ENCODE measurements at regions not wholly inside any gene's neighbourhood (a gene's known extent, or its start where the extent isn't known, plus 50 kb on each side); places are given as distances from the start of the nearest gene placed in this dataset.

DNA sequence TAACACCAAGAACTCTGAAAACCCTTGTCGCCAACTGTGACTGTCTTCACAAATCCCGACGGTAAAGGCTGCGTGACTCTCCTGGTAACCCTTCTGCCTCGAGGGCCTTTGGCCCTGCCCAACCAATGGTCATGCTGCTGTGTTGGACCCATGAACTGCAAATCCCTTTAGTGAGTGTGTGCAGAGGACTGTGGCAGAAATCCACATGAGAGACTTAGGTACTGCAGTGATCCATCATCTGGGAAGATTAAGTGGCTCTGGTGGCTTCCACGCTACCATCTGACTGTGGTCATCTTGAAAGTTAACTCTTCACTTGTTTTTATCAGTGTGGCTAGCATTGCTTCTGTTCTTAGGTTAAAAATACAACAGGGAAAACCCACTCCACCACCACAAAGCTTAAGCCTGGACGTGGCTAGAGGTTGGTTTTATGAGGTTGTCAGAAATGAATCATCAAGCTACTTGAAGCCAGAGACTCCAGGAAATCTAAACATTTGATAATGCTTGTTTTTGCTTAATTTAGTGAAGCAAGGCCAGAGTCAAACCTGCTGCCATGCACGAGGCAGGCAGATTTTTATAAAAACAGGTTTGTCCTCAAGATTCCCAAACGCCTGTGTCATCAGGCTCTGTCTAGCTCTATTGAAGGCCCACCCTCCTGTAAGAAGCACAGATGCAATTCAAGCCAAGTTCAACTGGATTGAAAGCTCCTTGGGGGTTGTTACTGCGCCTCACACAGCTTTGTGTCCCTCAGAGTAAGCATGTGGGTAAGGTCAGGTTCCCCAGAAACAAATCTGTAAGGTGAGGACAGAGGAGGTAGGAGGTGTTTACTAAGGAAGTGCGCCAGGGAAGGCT is 52.7 kb upstream of the ERCC6L2 start:
- DNase-seq, result no peak

- no peak for DNase-seq
These were observed 53.5 kb upstream of the ERCC6L2 start for GRCh38 chr9:95822015-95822414.

GRCh38 chr9:95820074-95820473 is 55.4 kb upstream of the ERCC6L2 start:
- no peak for DNase-seq

DNA sequence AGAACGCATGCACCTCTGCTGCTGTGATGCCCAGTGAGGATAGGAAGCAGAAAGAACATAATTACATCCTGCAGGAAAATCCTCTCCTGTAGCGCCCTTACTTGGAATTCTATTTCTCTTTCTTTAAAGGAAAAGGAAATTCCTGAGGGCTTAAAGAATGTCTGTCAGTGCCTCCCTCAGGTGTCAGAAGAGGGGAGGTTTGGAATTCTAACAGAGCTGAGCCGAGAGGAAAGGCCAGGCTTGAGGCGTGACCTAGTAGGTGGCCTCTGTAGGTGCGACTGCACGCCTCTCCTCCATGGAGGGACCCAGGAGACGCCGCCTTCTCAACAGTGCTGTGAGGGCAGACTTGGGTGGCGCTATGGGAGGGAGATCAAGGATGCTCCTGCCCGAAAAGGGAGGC is 55.9 kb upstream of the ERCC6L2 start:
- no peak for DNase-seq

DNA sequence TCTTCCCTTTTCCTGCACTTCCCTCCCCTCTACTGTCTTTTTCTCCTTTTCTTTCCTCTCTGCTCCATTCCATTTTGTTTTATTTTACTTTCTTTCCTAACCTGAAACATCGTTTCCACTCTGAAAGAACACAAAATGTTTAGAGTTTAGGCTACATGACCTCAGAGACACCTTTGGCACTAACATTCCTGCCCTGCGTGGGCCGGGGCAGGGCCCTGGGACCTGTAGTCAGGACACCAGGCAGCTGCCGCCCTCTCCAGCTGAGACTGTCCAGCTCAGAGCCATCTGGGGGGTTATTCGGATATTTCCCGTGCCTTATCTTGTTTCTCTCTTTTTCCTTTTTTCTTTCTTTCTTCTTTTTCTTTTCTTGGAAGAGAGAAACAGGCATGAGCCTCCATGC is 58.3 kb upstream of the ERCC6L2 start:
- no peak for DNase-seq

- no peak for DNase-seq
These were observed 58.8 kb upstream of the ERCC6L2 start for GRCh38 chr9:95816716-95817115.

- no peak for DNase-seq
These were observed 59.5 kb upstream of the ERCC6L2 start for GRCh38 chr9:95815961-95816360.

GRCh38 chr9:95815133-95815532 is 60.4 kb upstream of the ERCC6L2 start:
- DNase-seq, result no peak

DNA sequence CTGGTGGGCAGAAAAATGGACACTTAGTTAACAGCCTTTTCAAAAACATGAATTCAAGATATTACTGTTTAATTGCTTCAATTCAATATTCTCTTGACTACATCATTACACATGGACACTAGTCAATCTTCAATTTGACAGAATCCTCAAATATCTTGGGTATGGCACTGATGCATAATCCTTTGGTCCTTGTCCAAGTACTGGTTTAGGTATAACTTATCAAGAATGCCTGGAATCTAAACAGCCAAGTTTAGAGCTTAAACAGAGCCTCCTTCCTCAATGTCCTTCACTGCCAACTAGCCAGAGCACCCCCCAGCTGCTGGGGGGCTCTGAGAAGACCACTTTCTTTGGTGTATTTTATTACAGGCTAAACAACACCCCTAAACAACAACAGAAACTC is 61.6 kb upstream of the ERCC6L2 start:
- DNase-seq, result no peak

DNA sequence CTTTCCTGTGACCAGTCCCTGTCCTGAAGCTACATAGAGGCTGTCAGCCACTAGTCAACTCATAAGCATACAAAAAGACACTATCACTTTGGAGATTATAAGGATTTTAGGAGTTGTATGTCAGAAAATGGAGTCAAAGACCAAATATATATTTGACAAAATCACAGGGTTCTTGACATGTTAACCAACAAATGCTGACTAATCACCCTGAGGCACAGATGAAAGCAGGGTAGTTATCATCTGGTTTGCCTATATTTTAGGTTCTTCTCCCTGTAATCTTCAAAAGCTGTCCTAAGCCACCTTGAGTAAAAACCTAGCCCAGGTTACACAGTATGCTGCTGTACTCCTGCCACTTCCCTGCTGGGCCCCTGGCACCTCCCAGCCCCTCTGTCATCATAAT is 64.7 kb upstream of the ERCC6L2 start:
- DNase-seq, result no peak

GRCh38 chr9:95810133-95810532 is 65.4 kb upstream of the ERCC6L2 start:
- DNase-seq, result no peak

DNA sequence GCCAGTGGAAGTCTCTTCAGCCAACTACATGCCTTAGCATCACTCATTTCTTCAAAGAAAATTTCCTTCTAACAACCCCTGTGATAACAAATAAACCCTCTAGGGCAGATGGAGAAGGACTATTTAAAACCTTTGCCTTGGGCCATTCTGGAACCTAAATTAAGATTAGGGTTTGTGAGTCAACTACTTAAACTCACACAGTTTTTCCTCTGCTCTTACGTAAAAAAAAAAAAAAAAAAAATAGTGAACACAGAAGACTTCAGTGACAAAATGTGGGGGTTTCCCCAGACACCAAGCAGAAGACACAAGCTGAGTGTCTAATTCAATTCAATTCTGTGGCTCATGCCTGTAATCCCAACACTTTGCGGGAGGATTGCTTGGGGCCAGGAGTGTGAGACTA is 65.8 kb upstream of the ERCC6L2 start:
- no peak for DNase-seq

GRCh38 chr9:95808011-95808410 is 67.5 kb upstream of the ERCC6L2 start:
- DNase-seq, result no peak

- DNase-seq, result no peak
These were observed 68.1 kb upstream of the ERCC6L2 start for GRCh38 chr9:95807326-95807947.

DNA sequence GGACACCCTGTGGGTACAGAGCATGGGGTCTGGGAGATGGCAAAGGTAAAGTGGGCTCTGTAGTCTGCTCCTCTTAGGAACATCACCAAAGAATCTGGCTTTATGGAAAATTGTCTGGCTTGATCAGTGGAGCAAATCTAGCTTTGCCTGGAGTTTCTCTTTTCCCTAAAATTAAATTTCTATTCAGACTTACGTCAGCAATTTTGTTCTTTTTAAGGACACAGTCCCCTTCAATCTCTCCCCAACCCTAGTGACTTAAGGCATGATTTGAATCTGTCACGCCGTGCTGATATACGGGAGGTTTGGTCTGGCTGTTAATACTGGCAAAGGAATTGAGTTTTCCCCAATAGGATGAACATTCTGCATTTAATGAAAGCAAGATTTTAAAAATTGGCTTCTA is 72.3 kb upstream of the ERCC6L2 start:
- no peak for DNase-seq

- DNase-seq, result no peak
These were observed 73.7 kb upstream of the ERCC6L2 start for GRCh38 chr9:95801797-95802196.

DNA sequence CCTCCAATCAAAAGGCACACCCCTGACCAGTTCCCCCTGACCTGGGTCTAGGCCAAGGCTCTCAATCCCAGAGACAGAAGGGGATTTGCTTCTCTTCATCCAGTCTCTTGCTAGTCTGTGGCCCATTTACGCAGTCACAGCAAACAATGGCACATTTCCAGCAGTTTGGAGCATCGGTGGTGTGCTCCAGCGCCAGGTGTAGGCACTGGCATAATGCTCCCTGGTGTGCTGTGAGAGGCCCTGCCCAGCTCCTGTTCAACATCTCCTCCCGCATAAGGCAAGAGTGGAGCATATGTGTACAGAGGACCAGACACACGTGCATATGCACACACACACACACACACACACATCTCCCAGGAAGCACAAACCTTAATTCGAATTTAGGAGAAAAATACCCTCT is 79.5 kb upstream of the ERCC6L2 start:
- DNase-seq, result no peak

GRCh38 chr9:95793924-95794828 is 81.3 kb upstream of the ERCC6L2 start:
- no peak for DNase-seq

GRCh38 chr9:95791695-95792094 is 83.8 kb upstream of the ERCC6L2 start:
- DNase-seq, result no peak

DNA sequence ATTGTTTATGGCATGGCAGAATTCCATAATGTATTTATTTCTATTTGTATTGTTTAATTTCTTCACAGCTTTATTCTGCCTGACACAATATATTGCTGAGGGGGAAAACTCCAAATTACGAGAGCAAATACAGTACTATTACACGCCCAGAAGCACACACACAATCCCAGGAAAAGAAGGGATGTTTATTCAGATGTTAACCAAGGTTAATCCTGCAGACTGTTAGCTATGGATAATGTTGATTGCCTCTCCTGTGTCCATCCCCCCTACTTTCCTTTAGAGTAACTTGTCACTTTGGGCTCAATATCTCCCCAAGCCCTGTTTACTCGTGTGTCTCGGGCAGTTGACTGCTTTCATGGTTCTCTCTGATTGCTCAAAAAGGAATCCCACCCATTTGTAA is 84.2 kb upstream of the ERCC6L2 start:
- no peak for DNase-seq

GRCh38 chr9:95788521-95788991 is 86.9 kb upstream of the ERCC6L2 start:
- DNase-seq, result no peak

DNA sequence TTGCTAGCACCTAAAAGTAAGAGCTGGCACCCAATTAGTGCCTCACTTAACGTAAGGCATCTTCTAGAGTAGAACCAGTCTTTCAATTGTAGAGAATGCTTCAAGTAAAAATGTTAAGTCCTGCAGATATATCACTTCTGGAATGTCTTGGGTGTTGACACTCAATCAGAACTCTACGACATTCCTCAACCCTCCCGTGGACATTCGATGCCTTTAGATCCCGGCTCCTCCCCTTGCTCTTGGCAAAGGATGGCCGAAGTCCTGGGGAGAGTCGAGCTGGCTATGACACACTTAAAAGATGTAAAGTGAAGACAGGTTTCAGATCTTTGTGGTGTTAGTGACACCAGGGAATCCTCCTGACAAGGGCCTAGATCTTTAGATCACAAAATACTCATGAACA is 87.5 kb upstream of the ERCC6L2 start:
- no peak for DNase-seq

DNA sequence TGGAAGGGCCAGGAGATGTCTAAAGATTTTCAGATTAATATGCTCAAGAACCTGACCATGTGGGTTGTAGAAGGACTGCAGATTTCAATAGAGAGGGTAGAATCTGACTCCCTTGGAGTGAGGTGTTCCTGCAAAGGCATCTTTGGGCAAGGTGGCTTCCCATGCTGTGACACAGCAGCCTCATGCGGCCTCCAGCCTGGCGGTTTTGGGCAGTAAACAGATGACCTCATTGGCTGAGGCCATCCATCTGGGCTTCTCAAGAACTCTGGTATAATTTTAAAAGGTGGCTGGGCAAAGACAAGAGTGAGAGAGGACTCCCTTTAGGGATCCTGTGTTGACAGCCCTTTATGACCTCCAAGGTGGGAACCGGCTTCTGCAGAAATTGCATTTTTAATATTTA is 90.3 kb upstream of the ERCC6L2 start:
- DNase-seq, result no peak

DNA sequence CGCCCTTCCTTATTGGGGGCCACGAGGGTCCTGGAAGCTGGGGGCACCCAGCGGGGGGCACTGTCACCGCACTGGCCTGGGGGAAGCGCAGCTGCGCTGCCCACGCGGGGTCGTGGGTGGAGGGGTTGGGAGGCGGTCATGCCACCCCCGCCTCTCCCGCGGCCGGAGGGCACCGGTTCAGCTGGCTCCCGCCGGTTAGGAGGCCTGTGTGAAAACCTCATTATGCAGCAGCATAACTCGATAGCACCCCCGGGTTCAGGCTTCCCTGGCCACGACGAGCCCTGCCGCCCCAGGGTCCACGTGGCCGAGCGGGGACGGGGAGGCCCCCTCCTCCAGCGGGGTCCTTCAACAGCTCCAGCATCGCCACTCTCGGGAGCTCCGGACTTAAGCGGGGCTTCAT is 91.2 kb upstream of the ERCC6L2 start:
- no peak for DNase-seq

Measured in DMS 273 treated with DMSO at 0.1 percent for 48 hours (cell line).